Breast epithelium (tissue), 4 donors: ENCODE measurements at regions not wholly inside any gene's neighbourhood (a gene's known extent, or its start where the extent isn't known, plus 50 kb on each side); places are given as distances from the start of the nearest gene placed in this dataset.

Source experiments
- DNase-seq, 2 donors: peaks; one replicate each; pipeline ENCODE4 v3.0.0-alpha.2; 2019; ENCODE audit warnings: low spot score in 2 of 2
- H3K27ac ChIP-seq, 2 donors: fragments of 200-600 bp; sonication (generic) in 1 of 2; one replicate each; pipeline ENCODE4 v1.5.1; 2016 to 2019; ENCODE audit warnings: mild to moderate bottlenecking in 1 of 2
- H3K27me3 ChIP-seq, 2 donors: fragments of 200-600 bp; sonication (generic) in 1 of 2; one replicate each; pipeline versions ENCODE4 v1.5.1 to v1.6.0; 2017 to 2019; ENCODE audit warnings: control low read depth in 1 of 2, mild to moderate bottlenecking in 1 of 2
- H3K36me3 ChIP-seq: fragments of 200-600 bp; one replicate; pipeline ENCODE4 v1.5.1; 2019
- H3K4me1 ChIP-seq, 2 donors: fragments of 200-600 bp; sonication (generic); one replicate each; pipeline ENCODE4 v1.5.1; 2016 to 2019; ENCODE audit warnings: control low read depth in 1 of 2
- H3K4me3 ChIP-seq, 3 donors: fragments of 200-600 bp; sonication (generic); 1 replicate in 2 of 3; 2 replicates in 1 of 3; pipeline ENCODE4 v1.5.1; 2016 to 2019; ENCODE audit warnings: mild to moderate bottlenecking in 3 of 3, moderate library complexity in 2 of 3
- H3K9me3 ChIP-seq, 2 donors: fragments of 200-600 bp; sonication (generic) in 1 of 2; one replicate each; pipeline ENCODE4 v1.5.1; 2016 to 2019; ENCODE audit warnings: control low read depth in 1 of 2
- CTCF ChIP-seq, 3 donors: fragments of 450-650 bp; IDR thresholded peaks; one replicate each; pipeline ENCODE4 v1.5.1; 2016 to 2017; ENCODE audit warnings: antibody characterized with exemption in 3 of 3, mild to moderate bottlenecking in 3 of 3, moderate library complexity in 3 of 3
- POLR2A ChIP-seq: fragments of 450-650 bp; IDR thresholded peaks from one replicate; pipeline ENCODE4 v1.6.1; 2016; ENCODE audit warnings: antibody characterized with exemption, mild to moderate bottlenecking, moderate library complexity
- POLR2AphosphoS5 ChIP-seq, 3 donors: sonication (generic); formaldehyde crosslinking; IDR thresholded peaks; one replicate each; pipeline ENCODE4 v1.6.1; 2017; ENCODE audit warnings: antibody characterized with exemption in 3 of 3
- intact Hi-C: fragments of 100-400 bp; cut with DNase I; formaldehyde crosslinking; loops from one replicate; pipeline ENCODE4 v1.15.1; 2023; ENCODE audit warnings: low total_unique reads

GRCh38 chr10:83144461-83144860 is 994.8 kb upstream of the GHITM start:
- Histone ChIP-seq H3K4me3 (no peak overlapping the region), H3K4me1 (no peaks in the 10 kb centered on the region), H3K9me3 (no peaks in the 10 kb centered on the region), H3K36me3 (no peaks in the 10 kb centered on the region), H3K27ac (no peak overlapping the region), H3K27me3 (no peaks in the 10 kb centered on the region)
- no peak for TF ChIP-seq POLR2A
- TF ChIP-seq POLR2AphosphoS5 (IDR thresholded peaks at IDR 0.05), result no peak
- no peak for TF ChIP-seq CTCF (IDR thresholded peaks at IDR 0.05)
- DNase-seq, result no peak
- intact Hi-C loops, result no loop called here

- H3K27ac ChIP-seq, result no peak overlapping the region
- no peaks in the 10 kb centered on the region for H3K36me3 ChIP-seq
- intact Hi-C loops, result no loop called here
- no peaks in the 10 kb centered on the region for H3K4me1 ChIP-seq
- H3K4me3 ChIP-seq, result no peak overlapping the region
- H3K9me3 ChIP-seq, result no peaks in the 10 kb centered on the region
- no peaks in the 10 kb centered on the region for H3K27me3 ChIP-seq
- TF ChIP-seq POLR2AphosphoS5 (IDR thresholded peaks at IDR 0.05), result no peak
- no peak for TF ChIP-seq POLR2A
- no peak for TF ChIP-seq CTCF (IDR thresholded peaks at IDR 0.05)
- no peak for DNase-seq
These were observed 985.6 kb upstream of the GHITM start for GRCh38 chr10:83153714-83154113.

- intact Hi-C loops, result no loop called here
- TF ChIP-seq POLR2A (no peak), POLR2AphosphoS5 (IDR thresholded peaks at IDR 0.05) (no peak), CTCF (IDR thresholded peaks at IDR 0.05) (no peak)
- no peak overlapping the region for H3K4me3 ChIP-seq
These were observed 975.2 kb upstream of the GHITM start for GRCh38 chr10:83164156-83164555.

GRCh38 chr10:83165265-83165664 is 974.0 kb upstream of the GHITM start:
- Histone ChIP-seq H3K4me3 (no peak overlapping the region), H3K4me1 (no peaks in the 10 kb centered on the region), H3K27me3 (no peaks in the 10 kb centered on the region), H3K9me3 (no peaks in the 10 kb centered on the region), H3K27ac (no peak overlapping the region), H3K36me3 (no peaks in the 10 kb centered on the region)
- DNase-seq, result no peak
- TF ChIP-seq CTCF (IDR thresholded peaks at IDR 0.05) (no peak), POLR2AphosphoS5 (IDR thresholded peaks at IDR 0.05) (no peak), POLR2A (no peak)
- intact Hi-C loops, result no loop called here

More at GRCh38 chr10:83164156-83164555, 975.2 kb upstream of the GHITM start:
- Histone ChIP-seq H3K4me1 (no peaks in the 10 kb centered on the region), H3K9me3 (no peaks in the 10 kb centered on the region), H3K27me3 (no peaks in the 10 kb centered on the region), H3K27ac (no peak overlapping the region), H3K36me3 (no peaks in the 10 kb centered on the region)
- no peak for DNase-seq

GRCh38 chr10:83166344-83166743 is 973.0 kb upstream of the GHITM start:
- H3K27me3 ChIP-seq, result no peaks in the 10 kb centered on the region
- TF ChIP-seq POLR2AphosphoS5 (IDR thresholded peaks at IDR 0.05) (no peak), POLR2A (no peak), CTCF (IDR thresholded peaks at IDR 0.05) (no peak)
- H3K27ac ChIP-seq, result no peak overlapping the region
- no peaks in the 10 kb centered on the region for H3K36me3 ChIP-seq
- DNase-seq, result no peak
- no peak overlapping the region for H3K4me3 ChIP-seq
- intact Hi-C loops, result no loop called here
- no peaks in the 10 kb centered on the region for H3K9me3 ChIP-seq
- H3K4me1 ChIP-seq, result no peaks in the 10 kb centered on the region
